Subcutaneous abdominal adipose tissue (tissue), 5 donors: ENCODE measurements at regions not wholly inside any gene's neighbourhood (a gene's known extent, or its start where the extent isn't known, plus 50 kb on each side); places are given as distances from the start of the nearest gene placed in this dataset.
"Not testable (repeated sequence)": the region's sequence is repeated elsewhere in the genome, so short reads cannot be mapped to it uniquely, and the experiment has no call there.

Experiments used
- H3K27ac ChIP-seq: one replicate; pipeline ENCODE4 v1.7.0; 2013; ENCODE audit warnings: low read depth, mild to moderate bottlenecking, inconsistent platforms, low read length, moderate library complexity
- H3K27me3 ChIP-seq, 5 donors: one replicate each; pipeline ENCODE4 v1.7.0; 2013; ENCODE audit warnings: low read length in 5 of 5, inconsistent platforms in 1 of 5; ENCODE audit not compliant: control insufficient read depth in 5 of 5, insufficient read depth in 4 of 5
- H3K36me3 ChIP-seq, 5 donors: one replicate each; pipeline ENCODE4 v1.7.0; 2013; ENCODE audit warnings: low read length in 5 of 5; ENCODE audit not compliant: control insufficient read depth in 5 of 5, insufficient read depth in 5 of 5
- H3K4me1 ChIP-seq, 5 donors: one replicate each; pipeline ENCODE4 v1.7.0; 2013; ENCODE audit warnings: low read length in 5 of 5, mild to moderate bottlenecking in 3 of 5, moderate library complexity in 1 of 5; ENCODE audit not compliant: control insufficient read depth in 5 of 5, insufficient read depth in 5 of 5
- H3K4me3 ChIP-seq, 5 donors: one replicate each; pipeline ENCODE4 v1.7.0; 2013; ENCODE audit warnings: low read length in 5 of 5, low read depth in 1 of 5
- H3K9ac ChIP-seq, 5 donors: one replicate each; pipeline ENCODE4 v1.7.0; 2013; ENCODE audit warnings: low read length in 5 of 5, mild to moderate bottlenecking in 4 of 5, moderate library complexity in 3 of 5
- H3K9me3 ChIP-seq, 5 donors: one replicate each; pipeline ENCODE4 v1.7.0; 2013; ENCODE audit warnings: low read length in 5 of 5; ENCODE audit not compliant: control insufficient read depth in 5 of 5
- donor health status: healthy.
- donor health status: healthy.
- donor health status: healthy.
- donor health status: healthy.
- donor health status: healthy.

DNA sequence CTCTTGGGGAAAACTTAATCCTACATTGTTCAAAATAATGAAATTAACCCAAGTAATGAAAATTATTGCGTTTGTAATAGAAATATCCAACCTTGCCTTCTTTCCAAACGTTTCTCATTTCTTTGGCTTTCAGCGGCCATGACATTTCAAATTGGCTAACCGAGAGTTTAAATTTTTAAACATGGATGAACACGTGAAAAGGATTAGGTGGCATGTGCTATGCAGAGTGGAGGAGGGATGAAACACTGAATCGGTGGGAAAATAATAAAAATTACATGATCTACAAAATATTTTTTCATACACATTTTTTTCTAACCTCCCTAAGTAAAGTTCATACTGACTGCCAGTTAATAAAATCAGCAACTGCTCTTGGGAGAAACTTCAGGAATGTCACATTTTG, 728.4 kb upstream of the PKDCC start:
- Histone ChIP-seq H3K4me3 (no peak overlapping the region), H3K9ac (no peak overlapping the region), H3K4me1 (peaks cover 0 to 15% (median 0%) of the 10 kb centered on the region in 5 donors), H3K9me3 (no peaks in the 10 kb centered on the region), H3K27me3 (no peaks in the 10 kb centered on the region), H3K27ac (no peak overlapping the region), H3K36me3 (no peaks in the 10 kb centered on the region)

DNA sequence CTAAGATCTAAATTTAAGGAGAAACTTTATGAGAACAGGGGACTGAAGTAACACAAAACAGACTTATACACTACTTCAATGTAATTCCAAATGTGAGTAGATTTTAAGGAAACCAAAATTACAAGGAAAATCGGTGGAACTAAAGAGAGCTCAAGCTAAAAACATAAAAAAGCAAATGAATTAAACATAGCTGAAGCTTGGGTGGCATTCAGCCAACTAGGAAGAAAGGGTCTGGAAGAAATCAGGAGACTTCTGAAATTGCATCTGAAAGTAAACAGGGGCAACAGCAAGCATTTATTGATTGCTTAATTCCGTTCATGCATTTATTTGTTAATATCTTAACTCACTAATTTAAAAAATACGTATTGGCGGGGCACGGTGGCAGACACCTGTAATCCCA, 727.3 kb upstream of the PKDCC start:
- no peaks in the 10 kb centered on the region for H3K9me3 ChIP-seq
- no peaks in the 10 kb centered on the region for H3K27me3 ChIP-seq
- no peaks in the 10 kb centered on the region for H3K36me3 ChIP-seq
- H3K4me3 ChIP-seq, result peak overlapping the region in 1 of 5 donors; percentile 35
- no peak overlapping the region for H3K27ac ChIP-seq
- peaks cover 0 to 15% (median 0%) of the 10 kb centered on the region in 5 donors for H3K4me1 ChIP-seq
- peak overlapping the region in 1 of 5 donors; percentile 59 for H3K9ac ChIP-seq

DNA sequence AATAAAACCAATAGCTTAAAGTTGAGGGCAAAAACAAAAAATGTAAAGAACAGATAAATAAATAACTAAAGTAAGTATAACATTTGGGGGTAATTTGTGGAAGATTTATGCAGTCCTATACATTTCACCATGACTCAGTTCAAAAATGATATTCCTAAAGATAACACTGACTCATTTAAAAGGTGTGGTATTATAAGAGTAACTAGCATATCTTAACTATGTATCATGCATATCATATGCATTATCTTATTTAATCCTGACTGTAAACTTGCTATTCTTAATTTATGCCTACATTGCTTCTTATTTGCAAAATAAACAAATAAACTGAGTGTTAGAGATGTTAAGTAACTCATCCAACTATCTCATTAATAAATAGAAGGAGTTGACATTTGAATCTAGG, 726.5 kb upstream of the PKDCC start:
- H3K27me3 ChIP-seq, result no peaks in the 10 kb centered on the region
- no peak overlapping the region for H3K4me3 ChIP-seq
- no peak overlapping the region for H3K27ac ChIP-seq
- peaks cover 0 to 15% (median 0%) of the 10 kb centered on the region in 5 donors for H3K4me1 ChIP-seq
- no peaks in the 10 kb centered on the region for H3K9me3 ChIP-seq
- no peak overlapping the region for H3K9ac ChIP-seq
- H3K36me3 ChIP-seq, result no peaks in the 10 kb centered on the region

DNA sequence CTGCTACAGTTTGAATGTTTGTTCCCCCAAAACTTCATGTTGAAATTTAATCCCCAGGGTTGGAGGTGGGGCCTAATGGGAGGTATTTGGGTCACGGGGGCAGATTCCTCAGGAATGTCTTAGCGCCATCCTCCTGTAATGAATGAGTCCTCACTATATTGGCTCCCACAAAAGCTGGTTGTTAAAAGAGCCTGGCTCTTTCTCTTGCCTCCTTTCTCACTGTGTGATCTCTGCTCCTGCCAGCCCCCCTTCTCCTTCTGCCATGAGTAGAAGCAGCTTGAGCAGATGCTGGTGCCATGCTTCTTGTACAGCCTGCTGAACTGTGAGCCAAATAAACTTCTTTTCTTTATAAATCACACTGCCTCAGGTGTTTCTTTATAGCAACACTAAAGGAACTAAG, 721.0 kb upstream of the PKDCC start:
- H3K4me1 ChIP-seq, result no peaks in the 10 kb centered on the region
- H3K27ac ChIP-seq, result no peak overlapping the region
- H3K36me3 ChIP-seq, result no peaks in the 10 kb centered on the region
- H3K9ac ChIP-seq, result no peak overlapping the region
- no peaks in the 10 kb centered on the region for H3K27me3 ChIP-seq
- no peak overlapping the region for H3K4me3 ChIP-seq
- no peaks in the 10 kb centered on the region for H3K9me3 ChIP-seq

DNA sequence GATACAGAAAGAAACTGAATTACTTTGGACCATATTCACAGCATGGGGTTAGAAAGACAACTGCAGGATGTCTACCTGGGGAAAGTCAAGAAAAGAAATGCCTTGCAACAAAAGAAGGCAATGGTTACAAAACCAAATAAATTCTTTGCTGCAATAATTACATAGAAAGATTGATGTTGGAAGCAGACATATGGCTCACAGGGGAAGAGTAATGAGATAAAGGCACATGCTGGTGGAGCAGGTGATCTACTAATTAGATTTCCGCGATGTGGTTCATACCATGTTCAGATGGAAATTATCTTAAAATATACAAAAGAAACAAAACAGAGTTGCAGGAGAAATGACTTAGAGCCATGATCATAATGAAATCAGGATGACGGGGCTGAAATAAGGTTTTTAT, 718.8 kb upstream of the PKDCC start:
- Histone ChIP-seq H3K27me3 (no peaks in the 10 kb centered on the region), H3K9ac (no peak overlapping the region), H3K9me3 (no peaks in the 10 kb centered on the region), H3K4me1 (no peaks in the 10 kb centered on the region), H3K27ac (no peak overlapping the region), H3K36me3 (no peaks in the 10 kb centered on the region), H3K4me3 (no peak overlapping the region)

DNA sequence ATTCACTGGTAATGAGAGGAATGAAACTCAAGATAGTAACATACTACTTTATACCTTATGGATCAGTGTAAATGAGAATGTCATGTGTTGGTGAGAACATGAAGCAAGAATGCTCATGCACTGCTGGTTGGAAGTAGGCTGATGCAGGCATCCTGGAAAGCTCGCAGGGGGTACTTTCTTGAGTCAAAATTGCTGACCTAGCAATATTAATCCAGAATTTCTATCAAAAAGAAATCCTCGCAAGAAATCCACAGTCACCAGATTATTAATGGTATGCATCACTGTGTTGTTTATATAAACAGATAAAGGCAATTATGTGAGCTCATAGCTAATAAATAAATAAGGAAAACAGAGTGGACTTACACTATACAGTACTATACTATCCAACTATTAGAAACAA, 713.7 kb upstream of the PKDCC start:
- Histone ChIP-seq H3K27ac (no peak overlapping the region), H3K36me3 (no peaks in the 10 kb centered on the region), H3K27me3 (no peaks in the 10 kb centered on the region), H3K9me3 (no peaks in the 10 kb centered on the region), H3K9ac (no peak overlapping the region), H3K4me1 (no peaks in the 10 kb centered on the region), H3K4me3 (no peak overlapping the region)

DNA sequence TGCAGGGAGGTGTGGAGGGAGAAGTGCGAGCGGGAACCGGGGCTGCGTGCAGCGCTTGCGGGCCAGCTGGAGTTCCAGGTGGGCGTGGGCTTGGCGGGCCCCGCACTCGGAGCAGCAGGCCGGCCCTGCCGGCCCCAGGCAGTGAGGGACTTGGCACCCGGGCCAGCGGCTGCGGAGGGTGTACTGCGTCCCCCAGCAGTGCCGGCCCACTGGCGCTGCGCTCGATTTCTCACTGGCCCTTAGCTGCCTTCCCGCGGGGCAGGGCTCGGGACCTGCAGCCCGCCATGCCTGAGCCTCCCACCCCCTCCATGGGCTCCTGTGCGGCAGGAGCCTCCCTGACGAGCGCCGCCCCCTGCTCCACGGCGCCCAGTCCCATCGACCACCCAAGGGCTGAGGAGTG, 712.2 kb upstream of the PKDCC start:
- H3K9me3 ChIP-seq, H3K27ac ChIP-seq, H3K9ac ChIP-seq, H3K4me3 ChIP-seq, H3K4me1 ChIP-seq, H3K27me3 ChIP-seq, H3K36me3 ChIP-seq: not testable (repeated sequence)

DNA sequence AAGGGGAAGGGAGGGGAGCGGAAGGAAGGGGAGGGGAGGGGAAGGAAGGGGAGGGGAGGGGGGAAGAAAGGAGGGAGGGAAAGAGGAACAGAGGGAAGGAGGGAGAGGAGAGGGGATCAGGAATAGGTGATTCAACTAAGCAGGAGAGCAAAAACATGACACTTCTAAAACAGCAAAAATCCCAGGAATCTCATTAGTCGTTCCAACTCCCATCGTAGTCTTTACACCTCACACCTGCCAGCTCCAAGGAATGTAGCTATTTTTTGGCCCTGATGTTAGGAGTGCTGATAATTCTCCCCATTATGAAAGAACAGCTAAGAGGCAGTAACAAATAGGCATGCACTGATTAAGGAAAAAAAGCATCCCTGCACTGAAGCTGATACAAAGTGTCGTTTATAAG, 709.9 kb upstream of the PKDCC start:
- no peak overlapping the region for H3K4me3 ChIP-seq
- no peak overlapping the region for H3K9ac ChIP-seq
- H3K27me3 ChIP-seq, result no peaks in the 10 kb centered on the region
- H3K9me3 ChIP-seq, result no peaks in the 10 kb centered on the region
- no peak overlapping the region for H3K27ac ChIP-seq
- H3K4me1 ChIP-seq, result no peaks in the 10 kb centered on the region
- no peaks in the 10 kb centered on the region for H3K36me3 ChIP-seq

DNA sequence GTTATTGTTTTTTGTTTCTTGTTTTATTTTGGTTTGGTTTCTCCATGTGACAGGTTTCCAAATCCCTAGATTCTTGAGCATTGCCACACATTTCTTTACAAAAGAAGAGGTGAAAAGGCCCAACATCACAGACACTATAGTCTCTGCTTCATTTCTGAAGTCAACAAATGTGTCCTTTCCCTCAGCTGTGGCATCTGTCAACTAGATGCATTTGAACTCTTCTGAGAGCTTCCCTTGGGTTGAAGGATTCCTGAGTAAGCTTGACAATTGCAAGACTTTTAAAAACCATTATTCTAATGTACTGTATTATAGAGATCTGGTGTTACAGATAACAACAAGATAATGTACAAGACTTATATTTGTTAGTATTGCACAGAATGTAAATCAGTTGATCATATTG, 703.3 kb upstream of the PKDCC start:
- no peak overlapping the region for H3K9ac ChIP-seq
- no peak overlapping the region for H3K27ac ChIP-seq
- no peaks in the 10 kb centered on the region for H3K36me3 ChIP-seq
- H3K4me1 ChIP-seq, result no peaks in the 10 kb centered on the region
- no peak overlapping the region for H3K4me3 ChIP-seq
- H3K27me3 ChIP-seq, result no peaks in the 10 kb centered on the region
- no peaks in the 10 kb centered on the region for H3K9me3 ChIP-seq

DNA sequence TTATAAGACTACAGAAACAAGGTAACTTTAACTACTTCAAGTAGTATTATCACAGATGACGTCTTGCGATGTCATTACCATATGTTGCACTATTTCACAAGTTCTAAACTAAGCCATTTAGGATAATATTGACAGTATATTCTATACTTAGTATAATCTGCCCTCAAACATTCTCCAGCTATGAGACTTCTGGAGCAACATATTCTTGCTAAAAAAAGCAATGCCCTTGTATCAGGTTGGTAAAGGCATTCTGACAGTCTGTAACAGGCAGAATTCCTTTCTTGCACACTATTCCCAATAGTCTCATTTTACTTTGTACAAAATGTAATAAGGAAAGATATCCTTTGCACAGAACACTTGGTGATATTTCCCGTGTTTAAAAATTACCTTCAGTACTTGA, 694.8 kb upstream of the PKDCC start:
- H3K27ac ChIP-seq, result no peak overlapping the region
- H3K9me3 ChIP-seq, result no peaks in the 10 kb centered on the region
- H3K4me1 ChIP-seq, result no peaks in the 10 kb centered on the region
- H3K36me3 ChIP-seq, result no peaks in the 10 kb centered on the region
- H3K27me3 ChIP-seq, result no peaks in the 10 kb centered on the region
- no peak overlapping the region for H3K9ac ChIP-seq
- no peak overlapping the region for H3K4me3 ChIP-seq

DNA sequence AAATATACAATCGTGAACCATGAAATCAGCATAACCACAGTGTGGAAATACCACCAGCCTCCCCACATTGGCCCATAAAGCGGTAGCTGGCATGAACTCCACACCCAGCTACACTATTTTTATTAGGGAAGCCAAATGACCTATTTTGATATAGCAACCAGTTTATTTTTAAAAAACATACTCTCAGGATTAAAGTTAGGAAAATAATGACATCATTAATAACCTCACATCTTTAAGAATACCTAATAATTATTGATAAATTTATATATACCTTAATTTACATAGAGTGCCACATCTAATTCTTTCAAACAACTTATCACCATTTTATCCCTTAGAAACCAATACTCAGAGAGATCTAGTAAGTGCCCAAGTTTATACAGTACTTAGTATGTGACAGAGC, 692.0 kb upstream of the PKDCC start:
- Histone ChIP-seq H3K9me3 (no peaks in the 10 kb centered on the region), H3K4me1 (no peaks in the 10 kb centered on the region), H3K27me3 (no peaks in the 10 kb centered on the region), H3K36me3 (no peaks in the 10 kb centered on the region), H3K4me3 (no peak overlapping the region), H3K27ac (no peak overlapping the region), H3K9ac (no peak overlapping the region)
